GM12875 (cell line): ENCODE measurements at regions not wholly inside any gene's neighbourhood (a gene's known extent, or its start where the extent isn't known, plus 50 kb on each side); places are given as distances from the start of the nearest gene placed in this dataset.
"Not testable (repeated sequence)": the region's sequence is repeated elsewhere in the genome, so short reads cannot be mapped to it uniquely, and the experiment has no call there.

Experiments used
- H3K4me3 ChIP-seq: one replicate; pipeline ENCODE4 v1.5.1; 2011; ENCODE audit warnings: low read depth, low read length, control low read depth
- TF ChIP-seq, protein P1 (sequence below): IDR thresholded peaks from 2 replicates; pipeline ENCODE4 v1.5.1; 2011; ENCODE audit warnings: low read depth, mild to moderate bottlenecking, control low read depth, inconsistent platforms, low read length, moderate library complexity, borderline replicate concordance; ENCODE audit not compliant: insufficient read depth

- no peak overlapping the region for H3K4me3 ChIP-seq
- TF ChIP-seq, protein P1, sequence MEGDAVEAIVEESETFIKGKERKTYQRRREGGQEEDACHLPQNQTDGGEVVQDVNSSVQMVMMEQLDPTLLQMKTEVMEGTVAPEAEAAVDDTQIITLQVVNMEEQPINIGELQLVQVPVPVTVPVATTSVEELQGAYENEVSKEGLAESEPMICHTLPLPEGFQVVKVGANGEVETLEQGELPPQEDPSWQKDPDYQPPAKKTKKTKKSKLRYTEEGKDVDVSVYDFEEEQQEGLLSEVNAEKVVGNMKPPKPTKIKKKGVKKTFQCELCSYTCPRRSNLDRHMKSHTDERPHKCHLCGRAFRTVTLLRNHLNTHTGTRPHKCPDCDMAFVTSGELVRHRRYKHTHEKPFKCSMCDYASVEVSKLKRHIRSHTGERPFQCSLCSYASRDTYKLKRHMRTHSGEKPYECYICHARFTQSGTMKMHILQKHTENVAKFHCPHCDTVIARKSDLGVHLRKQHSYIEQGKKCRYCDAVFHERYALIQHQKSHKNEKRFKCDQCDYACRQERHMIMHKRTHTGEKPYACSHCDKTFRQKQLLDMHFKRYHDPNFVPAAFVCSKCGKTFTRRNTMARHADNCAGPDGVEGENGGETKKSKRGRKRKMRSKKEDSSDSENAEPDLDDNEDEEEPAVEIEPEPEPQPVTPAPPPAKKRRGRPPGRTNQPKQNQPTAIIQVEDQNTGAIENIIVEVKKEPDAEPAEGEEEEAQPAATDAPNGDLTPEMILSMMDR, result no peak
Observed at GRCh38 chr18:67408240-67408639, 108.3 kb downstream of the DSEL start.

DNA sequence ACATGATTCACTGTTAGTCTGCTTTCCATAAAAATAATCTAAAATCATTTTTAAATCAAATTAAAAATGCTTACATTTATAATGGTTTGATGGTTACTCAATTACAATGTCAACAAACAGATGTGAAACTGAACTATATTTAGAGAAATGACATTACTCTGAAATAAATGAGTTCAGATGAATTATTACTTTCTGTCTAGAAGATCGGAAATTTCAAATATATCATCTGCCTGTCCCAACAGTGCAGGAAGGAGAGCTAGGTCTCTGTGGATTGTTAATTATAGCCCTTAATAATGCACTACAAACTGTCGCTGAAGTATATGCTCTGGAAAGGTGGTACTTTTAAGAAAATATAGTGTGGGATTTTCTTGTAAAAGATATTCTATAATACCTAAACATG, 109.8 kb downstream of the DSEL start:
- TF ChIP-seq, protein P1, result no peak
- no peak overlapping the region for H3K4me3 ChIP-seq

DNA sequence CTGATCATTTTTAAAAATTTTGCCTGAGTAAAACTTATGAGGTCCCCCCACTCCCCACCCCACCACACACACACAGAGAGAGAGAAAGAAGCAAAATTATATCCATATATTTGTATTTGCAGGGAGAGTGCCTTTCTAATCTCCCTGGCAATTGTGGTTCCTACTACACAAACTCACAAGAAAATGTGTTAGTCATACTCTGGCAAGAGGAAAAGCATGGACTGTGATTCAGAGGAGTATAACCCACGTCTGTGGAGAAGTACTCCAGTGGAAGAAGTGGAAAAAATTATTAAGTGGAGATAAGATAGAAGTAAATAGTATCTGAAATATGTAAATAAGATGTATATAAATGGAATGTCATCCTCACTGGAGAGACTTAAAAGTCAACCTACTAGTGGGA, 114.0 kb downstream of the DSEL start:
- no peak overlapping the region for H3K4me3 ChIP-seq
- TF ChIP-seq, protein P1, result no peak

DNA sequence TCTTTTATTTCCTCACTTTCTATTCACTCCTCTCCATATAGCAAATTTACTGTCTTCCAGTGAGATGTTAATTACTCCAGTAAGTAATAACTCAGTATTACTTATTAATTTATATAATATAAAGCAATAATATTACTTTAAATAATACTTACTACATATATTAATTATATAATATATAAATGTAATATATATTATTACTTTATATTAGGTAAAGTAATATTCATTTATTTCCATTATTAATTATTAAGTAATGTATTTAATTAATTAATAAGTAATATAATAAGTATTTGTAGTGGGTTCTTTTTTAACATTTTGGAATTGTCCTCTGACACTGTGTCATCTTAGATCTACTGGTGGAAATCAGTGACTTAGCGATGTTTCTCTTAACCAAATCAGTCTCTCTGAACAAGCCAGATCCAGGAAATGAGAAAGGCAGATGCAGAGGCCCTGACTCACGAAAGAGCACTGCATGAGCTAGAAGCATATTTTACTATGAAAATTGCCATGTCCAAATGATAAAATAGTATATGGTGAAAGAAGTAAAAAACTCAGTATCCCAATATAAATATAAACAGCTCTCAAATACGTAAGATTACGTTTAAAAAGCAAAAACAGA, 115.9 kb downstream of the DSEL start:
- TF ChIP-seq, protein P1, result no peak
- H3K4me3 ChIP-seq, result no peak overlapping the region

DNA sequence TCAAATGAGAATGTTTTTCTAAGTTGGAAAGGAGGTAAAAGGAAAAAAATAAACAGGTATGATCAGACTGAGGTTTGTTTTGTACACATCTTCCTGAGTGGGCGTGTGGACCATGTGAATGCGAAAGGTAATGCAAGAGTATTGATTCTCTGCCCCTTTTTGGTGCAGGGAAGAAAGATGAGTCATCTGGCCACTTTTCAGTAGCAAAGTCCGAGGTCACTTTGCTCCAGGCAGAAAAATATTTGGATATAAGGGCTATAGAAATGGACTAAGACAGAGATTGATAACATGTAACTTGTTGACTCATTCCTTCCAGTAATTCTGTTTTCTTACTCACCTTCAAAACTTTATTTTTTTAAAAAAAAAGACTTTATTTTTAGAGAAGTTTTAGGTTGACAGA, 130.5 kb downstream of the DSEL start:
- TF ChIP-seq, protein P1, result no peak
- no peak overlapping the region for H3K4me3 ChIP-seq

GRCh38 chr18:67385455-67385854, 131.1 kb downstream of the DSEL start:
- TF ChIP-seq, protein P1, result no peak
- no peak overlapping the region for H3K4me3 ChIP-seq

- not testable (repeated sequence) for H3K4me3 ChIP-seq
Observed at GRCh38 chr18:67384057-67384456, 132.5 kb downstream of the DSEL start.
